Inferior parietal cortex (tissue), 1 donor: ENCODE measurements at regions not wholly inside any gene's neighbourhood (a gene's known extent, or its start where the extent isn't known, plus 50 kb on each side); places are given as distances from the start of the nearest gene placed in this dataset.
"Not testable (repeated sequence)": the region's sequence is repeated elsewhere in the genome, so short reads cannot be mapped to it uniquely, and the experiment has no call there.

Experiments
- DNase-seq: peaks from one replicate; pipeline ENCODE4 v3.0.0-alpha.2; 2016; ENCODE audit errors: extremely low spot score

GRCh38 chrX:147468600-147468999, 443.1 kb upstream of the FMR1 start:
- DNase-seq, result no peak

- no peak for DNase-seq
Measured at GRCh38 chrX:147476008-147476407, 435.7 kb upstream of the FMR1 start.

- DNase-seq, result no peak
Measured at GRCh38 chrX:147478899-147479298, 432.8 kb upstream of the FMR1 start.

GRCh38 chrX:147485207-147485606, 426.5 kb upstream of the FMR1 start:
- DNase-seq, result no peak

GRCh38 chrX:147494365-147494764, 417.4 kb upstream of the FMR1 start:
- DNase-seq, result no peak

- no peak for DNase-seq
Measured at GRCh38 chrX:147498796-147499195, 412.9 kb upstream of the FMR1 start.

GRCh38 chrX:147522981-147523380, 388.7 kb upstream of the FMR1 start:
- no peak for DNase-seq

- DNase-seq, result no peak
Measured at GRCh38 chrX:147533426-147533825, 378.3 kb upstream of the FMR1 start.

- no peak for DNase-seq
Measured at GRCh38 chrX:147537172-147537571, 374.5 kb upstream of the FMR1 start.

- DNase-seq, result not testable (repeated sequence)
Measured at GRCh38 chrX:147548023-147548422, 363.7 kb upstream of the FMR1 start.

- peak; percentile 7 for DNase-seq
Measured at GRCh38 chrX:147550217-147550616, 361.5 kb upstream of the FMR1 start.

GRCh38 chrX:147559191-147559590, 352.5 kb upstream of the FMR1 start:
- DNase-seq, result no peak

- DNase-seq, result no peak
Measured at GRCh38 chrX:147565237-147565636, 346.5 kb upstream of the FMR1 start.

- no peak for DNase-seq
Measured at GRCh38 chrX:147570483-147570882, 341.2 kb upstream of the FMR1 start.

- no peak for DNase-seq
Measured at GRCh38 chrX:147573266-147573665, 338.5 kb upstream of the FMR1 start.

GRCh38 chrX:147602176-147602696, 309.5 kb upstream of the FMR1 start:
- no peak for DNase-seq

- no peak for DNase-seq
Measured at GRCh38 chrX:147626605-147627004, 285.1 kb upstream of the FMR1 start.

GRCh38 chrX:147635186-147635585, 276.5 kb upstream of the FMR1 start:
- DNase-seq, result no peak

- no peak for DNase-seq
Measured at GRCh38 chrX:147637190-147637589, 274.5 kb upstream of the FMR1 start.

GRCh38 chrX:147646949-147647723, 264.6 kb upstream of the FMR1 start:
- no peak for DNase-seq

- DNase-seq, result no peak
Measured at GRCh38 chrX:147675819-147676218, 235.9 kb upstream of the FMR1 start.

GRCh38 chrX:147679356-147680005, 232.2 kb upstream of the FMR1 start:
- DNase-seq, result peak; percentile 1

- no peak for DNase-seq
Measured at GRCh38 chrX:147680251-147680650, 231.5 kb upstream of the FMR1 start.
